Endothelial cell of umbilical vein (primary cell): ENCODE measurements at regions not wholly inside any gene's neighbourhood (a gene's known extent, or its start where the extent isn't known, plus 50 kb on each side); places are given as distances from the start of the nearest gene placed in this dataset.
"Not testable (repeated sequence)": the region's sequence is repeated elsewhere in the genome, so short reads cannot be mapped to it uniquely, and the experiment has no call there.

Experiments
- BruUV-seq: library from RNA; stranded (reverse); fragments of 400-500 nt; replicated peaks from 2 replicates; lab custom pipeline; 2021; lab: Mats Ljungman, UMichigan
- CTCF ChIA-PET: fragments of 300-600, 350-600 bp; sonication (Branson Sonifier 250); formaldehyde crosslinking; loops from one replicate; lab custom pipeline; 2021; ENCODE audit warnings: antibody characterized with exemption, inconsistent platforms; lab: Charles Lee
- POLR2A ChIA-PET: fragments of 300-600, 350-600 bp; sonication (Branson Sonifier 250); formaldehyde crosslinking; loops from one replicate; lab custom pipeline; 2021; ENCODE audit warnings: antibody characterized with exemption, inconsistent platforms; lab: Charles Lee
- DNase-seq: peaks from one replicate; pipeline ENCODE4 v3.0.0-alpha.2; 2011; ENCODE audit warnings: low read depth, low spot score
- FAIRE-seq: peaks from 2 replicates; lab custom pipeline; 2011; peaks lifted over from hg19 to GRCh38; lab: Jason Lieb, UNC
- H2AFZ ChIP-seq: 2 replicates; pipeline ENCODE4 v1.6.0; 2012; ENCODE audit warnings: low read depth, low read length, control low read depth, inconsistent platforms
- H3K27ac ChIP-seq: 2 replicates; pipeline ENCODE4 v1.5.1; 2011; ENCODE audit warnings: low read depth, mild to moderate bottlenecking, control low read depth, low read length, moderate library complexity; ENCODE audit not compliant: insufficient read depth
- H3K27me3 ChIP-seq, 2 experiments: 2 replicates each; pipeline versions ENCODE4 v1.6.0 to v1.6.1; 2011; ENCODE audit warnings: low read length in 2 of 2, mixed read lengths in 1 of 2; ENCODE audit not compliant: control insufficient read depth in 2 of 2, insufficient read depth in 2 of 2
- H3K36me3 ChIP-seq, 2 experiments: 2 replicates in 1 of 2; 3 replicates in 1 of 2; pipeline ENCODE4 v1.5.1; 2011; ENCODE audit warnings: low read length in 2 of 2, mild to moderate bottlenecking in 1 of 2, moderate library complexity in 1 of 2; ENCODE audit not compliant: control insufficient read depth in 2 of 2, insufficient read depth in 2 of 2; ENCODE audit errors: extremely low read depth in 1 of 2
- H3K4me1 ChIP-seq: 3 replicates; pipeline ENCODE4 v1.5.1; 2011; ENCODE audit warnings: mild to moderate bottlenecking, low read length; ENCODE audit not compliant: control insufficient read depth, insufficient read depth; ENCODE audit errors: extremely low read depth
- H3K4me2 ChIP-seq: 2 replicates; pipeline ENCODE4 v1.6.1; 2011; ENCODE audit warnings: low read length, control low read depth, mixed read lengths; ENCODE audit not compliant: insufficient read depth
- H3K4me3 ChIP-seq, 3 experiments: fragments of 200-600 bp in 1 of 3; sonication (generic), shearing (Covaris generic) in 1 of 3; replicated peaks in 1 of 3; 2 replicates each; pipeline ENCODE4 v1.5.1; 2011 to 2016; ENCODE audit warnings: control low read depth in 3 of 3, low read length in 3 of 3, mild to moderate bottlenecking in 2 of 3, inconsistent platforms in 1 of 3, low read depth in 1 of 3, moderate library complexity in 1 of 3; ENCODE audit not compliant: insufficient read depth in 1 of 3
- H3K79me2 ChIP-seq: 2 replicates; pipeline ENCODE4 v1.6.0; 2012; ENCODE audit warnings: low read length, inconsistent platforms; ENCODE audit not compliant: control insufficient read depth, insufficient read depth
- H3K9ac ChIP-seq: replicated peaks from 2 replicates; pipeline ENCODE3; 2011; ENCODE audit warnings: low read length, control low read depth; ENCODE audit not compliant: insufficient read depth; ENCODE audit errors: extremely low read depth
- H3K9me1 ChIP-seq: replicated peaks from 3 replicates; pipeline ENCODE4 v1.6.0; 2011; ENCODE audit warnings: mild to moderate bottlenecking, low read length; ENCODE audit not compliant: control insufficient read depth, insufficient read depth; ENCODE audit errors: extremely low read depth
- H3K9me3 ChIP-seq: replicated peaks from 2 replicates; pipeline ENCODE4 v1.5.1; 2012; ENCODE audit warnings: low read length, inconsistent platforms; ENCODE audit not compliant: control insufficient read depth, insufficient read depth
- H4K20me1 ChIP-seq: replicated peaks from 2 replicates; pipeline ENCODE3; 2011; ENCODE audit warnings: mild to moderate bottlenecking, low read length; ENCODE audit not compliant: control insufficient read depth, insufficient read depth; ENCODE audit errors: extremely low read depth
- EZH2 ChIP-seq: IDR thresholded peaks from 2 replicates; pipeline ENCODE4 v1.6.1; 2012; ENCODE audit warnings: borderline replicate concordance, low read depth, mild to moderate bottlenecking, moderate library complexity, low read length, inconsistent platforms; ENCODE audit not compliant: severe bottlenecking
- JUN ChIP-seq: IDR thresholded peaks from 2 replicates; pipeline ENCODE4 v1.6.1; 2011; ENCODE audit warnings: borderline replicate concordance, low read depth; ENCODE audit not compliant: insufficient read length, insufficient read depth
- POLR2A ChIP-seq: IDR thresholded peaks from 2 replicates; pipeline ENCODE4 v1.6.1; 2012; ENCODE audit warnings: low read depth, mild to moderate bottlenecking, control low read depth, low read length
- dilution Hi-C: fragments of 300-500 bp; cut with MboI; formaldehyde crosslinking; loops from one replicate; pipeline ENCODE4 v1.15.0; 2019; ENCODE audit warnings: low sequenced_read_pairs; ENCODE audit not compliant: extremely low pct_ligation_motif_present
- intact Hi-C: fragments of 100-400 bp; cut with micrococcal nuclease; formaldehyde crosslinking; loops from one replicate; pipeline ENCODE4 v1.10.0; 2022
- TF ChIP-seq, protein P1 (sequence below), 2 donors: IDR thresholded peaks; 1 replicate in 1 of 2; 2 replicates in 1 of 2; pipeline ENCODE4 v1.5.1; 2011; ENCODE audit warnings: low read length in 2 of 2, mild to moderate bottlenecking in 2 of 2, moderate library complexity in 2 of 2, control low read depth in 1 of 2, inconsistent platforms in 1 of 2, low read depth in 1 of 2; ENCODE audit not compliant: insufficient read depth in 1 of 2; ENCODE audit errors: extremely low read depth in 1 of 2
- TF ChIP-seq, protein P2 (sequence below): IDR thresholded peaks from 2 replicates; pipeline ENCODE4 v1.6.1; 2011; ENCODE audit not compliant: insufficient read depth, insufficient read length

DNA sequence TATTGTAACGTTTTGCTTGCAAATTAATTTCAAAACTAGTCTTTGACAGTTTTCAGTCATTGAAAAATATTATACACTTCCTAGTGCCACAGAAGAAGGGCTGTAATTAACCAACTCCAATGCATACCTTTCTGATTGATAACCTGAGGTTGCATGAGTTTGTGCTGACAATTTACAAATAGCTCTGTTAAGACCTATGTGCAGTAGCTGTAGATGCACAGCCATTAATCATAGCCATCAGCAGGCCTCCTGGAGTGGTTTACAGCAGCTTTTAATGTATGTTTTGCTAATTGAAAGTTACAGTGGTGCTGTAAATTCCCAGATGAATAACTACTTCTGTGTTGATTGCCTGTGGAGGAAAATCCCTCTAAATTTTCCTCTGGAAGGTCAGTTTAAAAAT is 758.1 kb downstream of the SH3BGRL start:
- H3K27ac ChIP-seq: no peak overlapping the region
- no peaks in the 10 kb centered on the region for H3K9me1 ChIP-seq
- BruUV-seq: no TSS peak
- H4K20me1 ChIP-seq: no peaks in the 10 kb centered on the region
- H3K4me2 ChIP-seq: no peak overlapping the region
- ChIA-PET CTCF (no interaction called here), POLR2A (no interaction called here)
- no peaks in the 10 kb centered on the region for H3K36me3 ChIP-seq
- no peaks in the 10 kb centered on the region for H3K79me2 ChIP-seq
- no peaks in the 10 kb centered on the region for H3K9me3 ChIP-seq
- dilution Hi-C loops (no loop called here), intact Hi-C loops (no loop called here)
- H3K9ac ChIP-seq: no peak overlapping the region
- TF ChIP-seq, protein P1, sequence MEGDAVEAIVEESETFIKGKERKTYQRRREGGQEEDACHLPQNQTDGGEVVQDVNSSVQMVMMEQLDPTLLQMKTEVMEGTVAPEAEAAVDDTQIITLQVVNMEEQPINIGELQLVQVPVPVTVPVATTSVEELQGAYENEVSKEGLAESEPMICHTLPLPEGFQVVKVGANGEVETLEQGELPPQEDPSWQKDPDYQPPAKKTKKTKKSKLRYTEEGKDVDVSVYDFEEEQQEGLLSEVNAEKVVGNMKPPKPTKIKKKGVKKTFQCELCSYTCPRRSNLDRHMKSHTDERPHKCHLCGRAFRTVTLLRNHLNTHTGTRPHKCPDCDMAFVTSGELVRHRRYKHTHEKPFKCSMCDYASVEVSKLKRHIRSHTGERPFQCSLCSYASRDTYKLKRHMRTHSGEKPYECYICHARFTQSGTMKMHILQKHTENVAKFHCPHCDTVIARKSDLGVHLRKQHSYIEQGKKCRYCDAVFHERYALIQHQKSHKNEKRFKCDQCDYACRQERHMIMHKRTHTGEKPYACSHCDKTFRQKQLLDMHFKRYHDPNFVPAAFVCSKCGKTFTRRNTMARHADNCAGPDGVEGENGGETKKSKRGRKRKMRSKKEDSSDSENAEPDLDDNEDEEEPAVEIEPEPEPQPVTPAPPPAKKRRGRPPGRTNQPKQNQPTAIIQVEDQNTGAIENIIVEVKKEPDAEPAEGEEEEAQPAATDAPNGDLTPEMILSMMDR (IDR thresholded peaks at IDR 0.05; ENCODE audit: extremely low read depth in 1 of 2, insufficient read depth in 1 of 2, low read depth in 1 of 2, low read length in 2 of 2): no peak
- TF ChIP-seq JUN (no peak), EZH2 (no peak), POLR2A (no peak)
- TF ChIP-seq, protein P2, sequence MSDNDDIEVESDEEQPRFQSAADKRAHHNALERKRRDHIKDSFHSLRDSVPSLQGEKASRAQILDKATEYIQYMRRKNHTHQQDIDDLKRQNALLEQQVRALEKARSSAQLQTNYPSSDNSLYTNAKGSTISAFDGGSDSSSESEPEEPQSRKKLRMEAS: no peak
- no peak overlapping the region for H2AFZ ChIP-seq
- FAIRE-seq: no peak
- DNase-seq: no peak
- no peak overlapping the region for H3K4me3 ChIP-seq
- H3K4me1 ChIP-seq: no peaks in the 10 kb centered on the region
- H3K27me3 ChIP-seq: no peaks in the 10 kb centered on the region

DNA sequence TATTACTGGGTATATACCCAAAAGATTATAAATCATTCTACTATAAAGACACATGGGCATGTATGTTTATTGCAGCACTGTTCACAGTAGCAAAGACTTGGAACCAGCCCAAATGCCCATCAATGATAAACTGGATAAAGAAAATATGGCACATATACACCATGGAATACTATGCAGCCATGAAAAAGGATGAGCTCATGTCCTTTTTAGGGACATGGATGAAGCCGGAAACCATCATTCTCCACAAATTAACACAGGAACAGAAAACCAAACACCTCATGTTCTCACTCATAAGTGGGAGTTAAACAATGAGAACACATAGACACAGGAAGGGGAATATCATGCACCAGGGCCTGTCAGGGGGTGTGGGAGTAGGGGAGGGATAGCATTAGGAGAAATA is 772.5 kb downstream of the SH3BGRL start:
- H3K27ac ChIP-seq, H3K4me1 ChIP-seq, H3K4me3 ChIP-seq, H3K9me3 ChIP-seq, intact Hi-C loops, H3K9ac ChIP-seq, H3K27me3 ChIP-seq, DNase-seq, dilution Hi-C loops, H3K79me2 ChIP-seq, FAIRE-seq, H2AFZ ChIP-seq, H3K36me3 ChIP-seq, CTCF ChIA-PET, H4K20me1 ChIP-seq, POLR2A ChIA-PET, BruUV-seq, H3K9me1 ChIP-seq, H3K4me2 ChIP-seq: not testable (repeated sequence)
